Esophagus squamous epithelium (tissue), 4 donors: ENCODE measurements at regions not wholly inside any gene's neighbourhood (a gene's known extent, or its start where the extent isn't known, plus 50 kb on each side); places are given as distances from the start of the nearest gene placed in this dataset.

Experiments
- CTCF ChIP-seq, 6 experiments: fragments of 450-650 bp in 4 of 6; fragments of 200-600 bp in 2 of 6; sonication (generic) in 2 of 6; IDR thresholded peaks; one replicate each; pipeline ENCODE4 v1.5.1; 2016 to 2019; ENCODE audit warnings: antibody characterized with exemption in 6 of 6, mild to moderate bottlenecking in 4 of 6, moderate library complexity in 4 of 6
- POLR2A ChIP-seq, 4 donors: fragments of 450-650 bp; IDR thresholded peaks; one replicate each; pipeline ENCODE4 v1.6.1; 2017; ENCODE audit warnings: antibody characterized with exemption in 4 of 4, mild to moderate bottlenecking in 4 of 4, moderate library complexity in 3 of 4

DNA sequence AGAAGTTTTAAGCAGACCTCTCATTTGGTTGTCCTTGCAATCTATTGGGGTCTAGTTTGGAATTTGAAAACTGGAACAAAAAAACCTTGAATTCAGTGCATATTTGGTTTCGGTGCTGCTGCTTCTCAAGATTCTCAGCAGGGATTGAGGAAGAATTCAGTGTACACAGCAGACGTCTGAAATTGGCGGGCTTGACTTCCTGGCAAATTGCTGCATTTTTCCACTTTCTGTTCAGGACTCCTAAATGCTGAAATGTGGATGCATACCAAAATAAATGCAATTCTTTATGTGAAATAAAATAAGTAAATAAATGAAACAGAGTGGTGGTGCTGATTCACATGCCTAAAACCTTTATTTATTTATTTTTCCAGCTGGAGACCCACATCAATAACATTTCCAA lies 332.4 kb upstream of the KYNU start:
- no peak for TF ChIP-seq CTCF (IDR thresholded peaks at IDR 0.05)
- TF ChIP-seq POLR2A (IDR thresholded peaks at IDR 0.05) = no peak
